GM23248 (cell line): ENCODE measurements at regions not wholly inside any gene's neighbourhood (a gene's known extent, or its start where the extent isn't known, plus 50 kb on each side); places are given as distances from the start of the nearest gene placed in this dataset.

Experiments
- DNase-seq: peaks from one replicate; pipeline ENCODE4 v3.0.0-alpha.2; 2015
- H2AFZ ChIP-seq: fragments of 200-600 bp; sonication (generic); 2 replicates; pipeline ENCODE4 v1.6.1; 2016; ENCODE audit warnings: antibody characterized with exemption
- H3F3A ChIP-seq: fragments of 200-600 bp; sonication (generic); 2 replicates; pipeline ENCODE4 v1.6.1; 2016; ENCODE audit warnings: mild to moderate bottlenecking, antibody characterized with exemption, mixed run types; ENCODE audit not compliant: insufficient read depth
- H3K27ac ChIP-seq: fragments of 200-600 bp; sonication (generic); 2 replicates; pipeline ENCODE4 v1.5.1; 2016; ENCODE audit warnings: mild to moderate bottlenecking
- H3K27me3 ChIP-seq: fragments of 200-600 bp; sonication (generic); replicated peaks from 2 replicates; pipeline ENCODE4 v1.6.1; 2016; ENCODE audit warnings: mild to moderate bottlenecking; ENCODE audit not compliant: insufficient read depth
- H3K36me3 ChIP-seq: fragments of 200-600 bp; sonication (generic); 2 replicates; pipeline ENCODE4 v1.6.1; 2016; ENCODE audit warnings: low read depth, mild to moderate bottlenecking
- H3K4me1 ChIP-seq: fragments of 200-600 bp; sonication (generic); 2 replicates; pipeline ENCODE4 v1.6.1; 2016; ENCODE audit warnings: mild to moderate bottlenecking; ENCODE audit not compliant: insufficient read depth
- H3K4me2 ChIP-seq: fragments of 200-600 bp; sonication (generic); one replicate; pipeline ENCODE4 v1.6.1; 2016; ENCODE audit warnings: mild to moderate bottlenecking; ENCODE audit not compliant: unreplicated experiment
- H3K4me3 ChIP-seq: fragments of 200-600 bp; sonication (generic); 2 replicates; pipeline ENCODE4 v1.5.1; 2016; ENCODE audit warnings: mild to moderate bottlenecking
- H3K79me2 ChIP-seq: fragments of 200-600 bp; sonication (generic); 2 replicates; pipeline ENCODE4 v1.6.1; 2016; ENCODE audit warnings: mild to moderate bottlenecking; ENCODE audit not compliant: insufficient read depth
- H3K9ac ChIP-seq: fragments of 200-600 bp; sonication (generic); 2 replicates; pipeline ENCODE4 v1.6.1; 2016; ENCODE audit warnings: mild to moderate bottlenecking
- H3K9me2 ChIP-seq: fragments of 200-600 bp; sonication (generic); 2 replicates; pipeline ENCODE4 v1.6.1; 2016; ENCODE audit warnings: mixed run types, mild to moderate bottlenecking, moderate library complexity; ENCODE audit not compliant: insufficient read depth
- H3K9me3 ChIP-seq: fragments of 200-600 bp; sonication (generic); one replicate; pipeline ENCODE4 v1.6.1; 2017; ENCODE audit warnings: low read depth
- H4K20me1 ChIP-seq: fragments of 200-600 bp; sonication (generic); 2 replicates; pipeline ENCODE4 v1.6.0; 2016; ENCODE audit not compliant: insufficient read depth
- EZH2 ChIP-seq: fragments of 200-600 bp; sonication (generic); IDR thresholded peaks from 2 replicates; pipeline ENCODE4 v1.6.1; 2018; ENCODE audit warnings: antibody characterized with exemption, mild to moderate bottlenecking; ENCODE audit not compliant: insufficient read depth, poor library complexity, severe bottlenecking
- EZH2phosphoT487 ChIP-seq: fragments of 200-600 bp; sonication (generic); IDR thresholded peaks from 2 replicates; pipeline ENCODE4 v1.6.1; 2018; ENCODE audit warnings: antibody characterized with exemption, moderate library complexity, mild to moderate bottlenecking, low read depth; ENCODE audit not compliant: insufficient read depth
- WGBS, 2 experiments: methylation state at CpG; one replicate each; pipeline ENCODE4 v1.1.6; 2015 to 2017; ENCODE audit warnings: low lambda C conversion rate in 2 of 2, low coverage in 1 of 2; ENCODE audit errors: missing lambda C conversion rate in 2 of 2; 5-methylcytosine and 5-hydroxymethylcytosine counted together
- in situ Hi-C: fragments of 300-500 bp; cut with MboI; formaldehyde crosslinking; loops from 2 replicates; pipeline ENCODE4 v1.15.0; 2020

DNA sequence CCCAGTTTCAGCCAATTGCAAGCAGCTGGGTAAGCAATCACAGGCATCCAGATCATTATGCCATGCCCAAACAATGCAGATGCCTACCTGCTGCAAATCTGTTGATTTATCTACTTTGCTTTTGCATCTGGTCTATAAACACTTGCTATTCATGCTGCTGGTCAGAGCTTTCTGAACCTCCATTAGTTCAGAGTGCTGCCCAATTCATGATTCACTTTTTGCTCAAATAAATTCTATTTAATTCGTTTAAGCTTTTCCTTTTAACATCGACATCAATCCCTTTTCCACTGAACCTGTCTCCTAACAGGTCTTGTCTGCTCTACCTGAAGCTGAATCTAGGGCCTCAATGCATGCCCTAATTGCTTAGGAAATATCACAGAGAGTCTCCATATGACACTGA, 99.4 kb upstream of the C1orf87 start:
- TF ChIP-seq EZH2phosphoT487 (no peak), EZH2 (no peak)
- no peaks in the 10 kb centered on the region for H3K36me3 ChIP-seq
- no peak overlapping the region for H3K4me2 ChIP-seq
- in situ Hi-C loops, result loop anchor here (25.0 kb wide), 1 partner anchor 864 kb away; no protein-coding TSS in a partner anchor
- DNase-seq, result no peak
- peaks cover 24% of the 10 kb centered on the region for H3F3A ChIP-seq
- no peaks in the 10 kb centered on the region for H3K9me2 ChIP-seq
- no peak overlapping the region for H3K4me3 ChIP-seq
- no peaks in the 10 kb centered on the region for H3K27me3 ChIP-seq
- H3K27ac ChIP-seq, result no peak overlapping the region
- no peaks in the 10 kb centered on the region for H4K20me1 ChIP-seq
- WGBS, 2 experiments, result 95 to 97% methylated on average over 2 of the region's 2 CpGs
- H3K9me3 ChIP-seq, result no peaks in the 10 kb centered on the region
- no peaks in the 10 kb centered on the region for H3K79me2 ChIP-seq
- no peak overlapping the region for H2AFZ ChIP-seq
- no peak overlapping the region for H3K9ac ChIP-seq
- peaks cover 34% of the 10 kb centered on the region for H3K4me1 ChIP-seq

DNA sequence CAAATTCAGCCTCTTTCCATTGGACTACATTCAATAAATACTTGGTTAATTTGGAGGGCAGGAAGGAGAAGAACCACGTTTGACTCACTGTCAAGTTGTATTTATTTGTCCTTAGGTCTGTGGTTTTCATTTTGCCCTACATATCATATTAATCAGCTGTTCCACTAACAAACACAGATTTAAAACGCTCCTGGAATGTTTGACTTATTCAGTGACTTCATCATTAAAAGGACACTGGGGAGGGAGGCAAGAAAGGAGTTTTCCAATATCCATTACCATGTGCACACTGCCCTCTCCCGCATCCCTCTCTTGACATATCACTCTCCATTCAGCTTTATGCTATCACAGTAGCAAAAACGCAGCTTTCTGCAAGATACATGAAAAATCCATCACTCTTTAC, 98.2 kb upstream of the C1orf87 start:
- WGBS, 2 experiments, result 42 to 45% methylated on average over 4 of the region's 4 CpGs
- in situ Hi-C loops, result loop anchor here (25.0 kb wide), 1 partner anchor 866 kb away; no protein-coding TSS in a partner anchor
- H3K4me2 ChIP-seq, result no peak overlapping the region

DNA sequence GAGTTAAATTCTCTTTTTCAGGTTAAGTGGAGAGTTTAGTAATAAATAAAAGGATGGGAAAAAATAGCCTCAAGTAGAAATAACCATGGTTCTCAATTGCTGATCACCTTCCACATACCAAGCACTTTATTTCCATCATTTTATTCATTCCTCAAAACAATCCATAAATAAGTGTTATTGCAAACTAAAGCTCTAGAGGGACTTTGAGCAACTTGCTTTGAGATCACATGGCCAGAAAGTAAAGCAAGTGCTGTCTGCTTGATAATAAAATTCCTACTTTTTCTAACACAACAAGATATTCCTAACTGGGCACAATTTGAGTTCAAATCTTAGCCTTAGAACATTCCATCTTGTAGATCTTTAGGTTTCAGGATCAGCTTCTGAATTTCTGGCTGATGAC, 97.1 kb upstream of the C1orf87 start:
- H2AFZ ChIP-seq, result no peak overlapping the region
- peak; percentile 27 for DNase-seq
- H3K27me3 ChIP-seq, result no peaks in the 10 kb centered on the region
- no peak overlapping the region for H3K9ac ChIP-seq
- H3K79me2 ChIP-seq, result no peaks in the 10 kb centered on the region
- TF ChIP-seq EZH2phosphoT487, result no peak
- TF ChIP-seq EZH2, result no peak
- H3K9me2 ChIP-seq, result no peaks in the 10 kb centered on the region
- H3K4me1 ChIP-seq, result peaks cover 34% of the 10 kb centered on the region
- no peak overlapping the region for H3K27ac ChIP-seq
- no peaks in the 10 kb centered on the region for H3K9me3 ChIP-seq
- peaks cover 24% of the 10 kb centered on the region for H3F3A ChIP-seq
- H3K4me2 ChIP-seq, result no peak overlapping the region
- H3K4me3 ChIP-seq, result no peak overlapping the region
- in situ Hi-C loops, result loop anchor here (25.0 kb wide), 1 partner anchor 867 kb away; no protein-coding TSS in a partner anchor
- H3K36me3 ChIP-seq, result no peaks in the 10 kb centered on the region
- H4K20me1 ChIP-seq, result no peaks in the 10 kb centered on the region

More for the DNA sequence above, 98.2 kb upstream of the C1orf87 start:
- Histone ChIP-seq H3K79me2 (no peaks in the 10 kb centered on the region), H3K9ac (no peak overlapping the region), H4K20me1 (no peaks in the 10 kb centered on the region), H3K27me3 (no peaks in the 10 kb centered on the region), H3K27ac (no peak overlapping the region), H3F3A (peaks cover 24% of the 10 kb centered on the region), H2AFZ (no peak overlapping the region), H3K9me2 (no peaks in the 10 kb centered on the region), H3K4me3 (no peak overlapping the region), H3K9me3 (no peaks in the 10 kb centered on the region), H3K4me1 (peaks cover 34% of the 10 kb centered on the region), H3K36me3 (no peaks in the 10 kb centered on the region)
- no peak for TF ChIP-seq EZH2
- peak; percentile 81; the same call in 1 of the 2 replicates for TF ChIP-seq EZH2phosphoT487
- peak; percentile 74 for DNase-seq

DNA sequence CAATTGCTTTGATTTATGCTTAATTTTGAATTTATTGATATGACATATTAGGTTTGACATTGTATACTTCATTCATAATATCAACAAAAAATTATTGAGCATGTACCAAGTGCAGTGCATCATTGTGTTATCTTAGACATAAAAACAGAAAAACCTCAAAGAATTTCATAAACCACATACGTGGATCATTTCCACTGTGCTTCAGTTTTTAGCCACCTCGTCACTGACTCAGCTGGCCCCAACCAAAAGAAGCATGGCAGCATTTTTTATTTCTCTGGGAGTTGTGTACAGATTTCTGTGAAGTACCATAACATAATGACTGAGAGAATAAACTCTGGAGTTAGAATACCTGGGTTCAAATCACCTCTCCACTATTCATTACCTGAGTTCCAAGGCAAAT, 95.6 kb upstream of the C1orf87 start:
- peak; percentile 58 for DNase-seq
- no peaks in the 10 kb centered on the region for H3K9me2 ChIP-seq
- H3K36me3 ChIP-seq, result no peaks in the 10 kb centered on the region
- 40 to 45% methylated on average over 2 of the region's 2 CpGs for WGBS, 2 experiments
- no peak for TF ChIP-seq EZH2
- no peak for TF ChIP-seq EZH2phosphoT487
- H2AFZ ChIP-seq, result no peak overlapping the region
- H3K4me2 ChIP-seq, result no peak overlapping the region
- no peak overlapping the region for H3K9ac ChIP-seq
- H3K27ac ChIP-seq, result no peak overlapping the region
- peaks cover 34% of the 10 kb centered on the region for H3K4me1 ChIP-seq
- H3K27me3 ChIP-seq, result peaks cover 8% of the 10 kb centered on the region; the same call in 1 of the 2 replicates
- no peak overlapping the region for H3K4me3 ChIP-seq
- H3K9me3 ChIP-seq, result no peaks in the 10 kb centered on the region
- H3K79me2 ChIP-seq, result no peaks in the 10 kb centered on the region
- in situ Hi-C loops, result loop anchor here (25.0 kb wide), 1 partner anchor 868 kb away; no protein-coding TSS in a partner anchor
- H4K20me1 ChIP-seq, result no peaks in the 10 kb centered on the region
- peaks cover 24% of the 10 kb centered on the region for H3F3A ChIP-seq

DNA sequence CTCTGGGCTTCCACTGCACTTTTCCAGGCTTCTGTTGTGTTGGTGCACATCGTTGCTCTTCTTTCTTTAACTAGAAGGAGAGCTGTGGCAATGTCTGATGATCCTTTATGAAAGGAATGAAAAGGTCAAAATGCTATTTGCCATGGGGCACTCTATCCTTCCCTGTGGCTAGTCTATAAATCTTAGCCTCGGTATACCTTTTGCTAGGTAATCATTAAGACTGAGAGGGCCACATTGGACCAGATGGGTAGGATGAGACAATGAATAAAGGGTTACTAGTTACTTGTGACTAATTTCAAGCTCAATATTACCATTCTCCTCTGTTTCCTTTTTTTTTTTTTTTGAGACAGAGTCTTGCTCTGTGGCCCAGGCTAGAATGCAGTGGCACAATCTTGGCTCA, 89.4 kb upstream of the C1orf87 start:
- H3K9me3 ChIP-seq, result no peaks in the 10 kb centered on the region
- H3K36me3 ChIP-seq, result no peaks in the 10 kb centered on the region
- no peaks in the 10 kb centered on the region for H3K9me2 ChIP-seq
- no peak overlapping the region for H3K4me2 ChIP-seq
- no peak for TF ChIP-seq EZH2
- no peak for TF ChIP-seq EZH2phosphoT487
- no peaks in the 10 kb centered on the region for H4K20me1 ChIP-seq
- in situ Hi-C loops, result loop anchor here (25.0 kb wide), 1 partner anchor 874 kb away; no protein-coding TSS in a partner anchor
- no peak overlapping the region for H3K27ac ChIP-seq
- no peak overlapping the region for H3K4me3 ChIP-seq
- no peak overlapping the region for H2AFZ ChIP-seq
- H3K79me2 ChIP-seq, result no peaks in the 10 kb centered on the region
- no peak for DNase-seq
- peaks cover 6% of the 10 kb centered on the region for H3K4me1 ChIP-seq
- H3K9ac ChIP-seq, result no peak overlapping the region
- peaks cover 22% of the 10 kb centered on the region; the same call in 1 of the 2 replicates for H3K27me3 ChIP-seq
- 0 out of 2 replicates have a peak, but pooled peaks cover 4% of the 10 kb centered on the region for H3F3A ChIP-seq
- WGBS, 2 experiments, result 73 to 75% methylated on average over 2 of the region's 2 CpGs
